ENCODE measurements at regions not wholly inside any gene's neighbourhood (a gene's known extent, or its start where the extent isn't known, plus 50 kb on each side); places are given as distances from the start of the nearest gene placed in this dataset.
"Not testable (repeated sequence)": the region's sequence is repeated elsewhere in the genome, so short reads cannot be mapped to it uniquely, and the experiment has no call there.

DNA sequence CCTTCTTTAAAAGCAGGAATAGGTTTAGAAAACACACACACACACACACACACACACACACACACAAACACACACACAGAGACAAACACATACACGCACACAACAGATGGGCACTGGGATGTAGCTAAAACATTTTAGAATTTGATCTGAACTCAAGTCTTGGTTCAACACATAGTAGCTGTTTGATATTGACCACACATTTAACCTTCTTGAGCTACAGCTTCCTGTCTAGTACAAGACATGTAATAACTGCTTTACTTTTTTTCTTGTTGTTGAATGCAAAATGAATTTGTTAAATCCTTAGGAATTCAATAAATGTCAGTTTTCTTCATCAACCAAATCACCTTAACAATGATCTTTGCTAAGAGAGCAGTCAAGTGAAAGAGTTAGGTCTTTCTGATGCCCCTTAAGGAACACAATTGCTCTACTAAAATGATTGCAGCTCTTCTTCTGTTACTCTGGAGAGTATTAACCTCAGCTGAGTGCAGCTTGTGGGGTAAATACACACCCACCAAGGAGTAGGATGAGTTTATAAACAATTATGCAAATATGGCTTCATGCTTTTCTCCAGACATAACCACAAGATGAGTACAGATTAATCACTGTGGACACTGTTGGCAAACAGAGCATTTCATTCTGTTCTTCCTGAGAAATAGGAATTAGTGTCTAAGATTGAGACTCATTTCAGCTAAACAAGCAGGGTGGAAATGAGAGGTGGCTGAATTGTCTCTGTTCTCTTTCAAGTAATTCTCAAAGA lies 302.9 kb upstream of the PAPPA start:
- TF ChIP-seq, protein P1, sequence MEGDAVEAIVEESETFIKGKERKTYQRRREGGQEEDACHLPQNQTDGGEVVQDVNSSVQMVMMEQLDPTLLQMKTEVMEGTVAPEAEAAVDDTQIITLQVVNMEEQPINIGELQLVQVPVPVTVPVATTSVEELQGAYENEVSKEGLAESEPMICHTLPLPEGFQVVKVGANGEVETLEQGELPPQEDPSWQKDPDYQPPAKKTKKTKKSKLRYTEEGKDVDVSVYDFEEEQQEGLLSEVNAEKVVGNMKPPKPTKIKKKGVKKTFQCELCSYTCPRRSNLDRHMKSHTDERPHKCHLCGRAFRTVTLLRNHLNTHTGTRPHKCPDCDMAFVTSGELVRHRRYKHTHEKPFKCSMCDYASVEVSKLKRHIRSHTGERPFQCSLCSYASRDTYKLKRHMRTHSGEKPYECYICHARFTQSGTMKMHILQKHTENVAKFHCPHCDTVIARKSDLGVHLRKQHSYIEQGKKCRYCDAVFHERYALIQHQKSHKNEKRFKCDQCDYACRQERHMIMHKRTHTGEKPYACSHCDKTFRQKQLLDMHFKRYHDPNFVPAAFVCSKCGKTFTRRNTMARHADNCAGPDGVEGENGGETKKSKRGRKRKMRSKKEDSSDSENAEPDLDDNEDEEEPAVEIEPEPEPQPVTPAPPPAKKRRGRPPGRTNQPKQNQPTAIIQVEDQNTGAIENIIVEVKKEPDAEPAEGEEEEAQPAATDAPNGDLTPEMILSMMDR (IDR thresholded peaks at IDR 0.05; ENCODE audit: extremely low read depth, insufficient read depth, missing control alignments), result no peak
- in situ Hi-C loops (cut with MboI; ENCODE audit: low pct_unique_long_range_greater_than_20kb, low sequenced_read_pairs, unreplicated experiment), result no loop called here
- no peak for DNase-seq (ENCODE audit: low spot score)

DNA sequence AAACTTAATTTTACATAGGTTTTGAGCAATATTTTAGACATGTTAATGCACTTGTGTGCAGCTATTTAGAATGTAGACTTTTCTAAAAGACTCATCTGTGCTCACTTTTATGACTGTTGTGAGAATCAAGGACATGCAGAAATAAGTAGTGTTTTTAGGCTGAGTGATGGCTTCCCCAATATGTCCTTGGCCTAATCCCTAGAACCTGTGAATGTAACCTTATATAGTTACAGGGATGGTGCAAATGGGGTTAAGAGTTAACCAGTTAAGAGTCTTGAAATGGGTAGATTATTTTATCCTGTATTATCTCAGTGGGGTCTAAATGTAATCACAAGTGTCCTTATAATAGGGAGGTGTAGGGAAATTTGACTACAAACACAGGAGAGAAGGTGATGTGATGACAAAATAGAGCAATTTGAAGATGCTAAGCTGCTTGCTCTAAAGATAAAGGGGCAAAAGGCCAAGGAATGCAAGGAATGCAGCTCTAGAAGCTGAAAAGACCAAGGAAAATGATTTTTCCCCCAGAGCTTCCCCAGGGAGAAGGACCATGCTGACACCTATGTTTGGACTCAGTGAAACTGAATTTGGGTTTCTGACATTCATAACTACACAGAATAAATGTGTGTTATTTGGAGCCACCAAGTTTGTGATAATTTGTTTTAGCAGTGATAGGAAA lies 298.0 kb upstream of the PAPPA start:
- no peak for DNase-seq (ENCODE audit: low spot score)
- in situ Hi-C loops (cut with MboI; ENCODE audit: low pct_unique_long_range_greater_than_20kb, low sequenced_read_pairs, unreplicated experiment), result no loop called here

GRCh38 chr9:115858421-115858820 lies 295.2 kb upstream of the PAPPA start:
- DNase-seq (ENCODE audit: low spot score); in situ Hi-C loops (cut with MboI; ENCODE audit: low pct_unique_long_range_greater_than_20kb, low sequenced_read_pairs, unreplicated experiment): not testable (repeated sequence)

More for the DNA sequence above, 298.0 kb upstream of the PAPPA start:
- TF ChIP-seq, protein P1 (IDR thresholded peaks at IDR 0.05; ENCODE audit: extremely low read depth, insufficient read depth, missing control alignments), result no peak

GRCh38 chr9:115862021-115862420 lies 291.6 kb upstream of the PAPPA start:
- in situ Hi-C loops (cut with MboI; ENCODE audit: low pct_unique_long_range_greater_than_20kb, low sequenced_read_pairs, unreplicated experiment), result no loop called here
- TF ChIP-seq, protein P1 (IDR thresholded peaks at IDR 0.05; ENCODE audit: extremely low read depth, insufficient read depth, missing control alignments), result no peak
- DNase-seq (ENCODE audit: low spot score), result no peak

DNA sequence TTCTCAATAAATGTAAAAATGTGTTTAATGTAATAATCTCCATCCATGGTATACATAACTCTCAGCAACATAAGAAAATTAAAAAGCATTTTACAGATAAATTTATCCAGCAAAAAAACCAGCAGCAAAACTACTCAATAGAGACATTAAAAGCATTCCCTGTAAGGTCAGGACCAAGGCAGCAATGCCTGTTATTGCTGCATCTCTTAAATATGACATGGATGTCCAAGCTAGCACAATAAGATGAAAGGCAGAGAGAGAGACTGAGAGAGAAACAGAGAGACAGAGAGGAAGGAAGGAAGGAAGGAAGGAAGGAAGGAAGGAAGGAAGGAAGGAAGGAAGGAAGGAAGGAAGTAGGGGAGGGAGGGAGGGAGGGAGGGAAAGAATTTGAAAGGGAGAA lies 289.0 kb upstream of the PAPPA start:
- TF ChIP-seq, protein P1 (IDR thresholded peaks at IDR 0.05; ENCODE audit: extremely low read depth, insufficient read depth, missing control alignments), result no peak
- DNase-seq (ENCODE audit: low spot score), result no peak
- in situ Hi-C loops (cut with MboI; ENCODE audit: low pct_unique_long_range_greater_than_20kb, low sequenced_read_pairs, unreplicated experiment), result no loop called here

DNA sequence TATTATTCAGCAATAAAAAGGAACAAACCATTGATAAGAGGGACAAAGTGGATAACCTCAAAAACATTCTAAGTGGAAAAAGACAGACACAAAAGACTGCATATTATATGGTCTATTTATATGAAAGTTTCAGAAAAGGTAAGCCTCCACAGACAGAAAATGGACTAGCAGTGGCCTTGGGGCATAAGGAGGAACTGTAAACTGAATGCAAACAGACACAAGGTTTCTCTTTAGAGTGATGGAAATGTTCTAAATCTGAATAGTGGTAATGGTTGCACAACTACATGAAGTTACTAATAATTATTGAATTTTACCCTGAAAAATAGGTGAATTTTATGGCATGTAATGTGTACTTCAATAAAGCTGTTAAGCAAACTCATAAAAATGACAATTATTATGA lies 286.3 kb upstream of the PAPPA start:
- no peak for DNase-seq (ENCODE audit: low spot score)
- TF ChIP-seq, protein P1 (IDR thresholded peaks at IDR 0.05; ENCODE audit: extremely low read depth, insufficient read depth, missing control alignments), result no peak
- in situ Hi-C loops (cut with MboI; ENCODE audit: low pct_unique_long_range_greater_than_20kb, low sequenced_read_pairs, unreplicated experiment), result no loop called here

GRCh38 chr9:115877852-115878438 lies 275.6 kb upstream of the PAPPA start:
- TF ChIP-seq, protein P1 (IDR thresholded peaks at IDR 0.05; ENCODE audit: extremely low read depth, insufficient read depth, missing control alignments), result no peak
- in situ Hi-C loops (cut with MboI; ENCODE audit: low pct_unique_long_range_greater_than_20kb, low sequenced_read_pairs, unreplicated experiment), result no loop called here
- no peak for DNase-seq (ENCODE audit: low spot score)
